Choroid plexus epithelial cell (primary cell): ENCODE measurements at regions not wholly inside any gene's neighbourhood (a gene's known extent, or its start where the extent isn't known, plus 50 kb on each side); places are given as distances from the start of the nearest gene placed in this dataset.

Source experiments
- DNase-seq: peaks from one replicate; pipeline ENCODE4 v3.0.0-alpha.2; 2010; ENCODE audit warnings: low read depth
- H3K4me3 ChIP-seq: 2 replicates; pipeline ENCODE4 v1.5.1; 2011; ENCODE audit warnings: low read depth, mild to moderate bottlenecking, control low read depth, low read length, moderate library complexity
- CTCF ChIP-seq: conservative IDR thresholded peaks from 2 replicates; pipeline ENCODE4 v1.5.1; 2011; ENCODE audit warnings: low read depth, mild to moderate bottlenecking, control low read depth, inconsistent platforms, low read length, moderate library complexity

- no peak overlapping the region for H3K4me3 ChIP-seq
- DNase-seq, result no peak
- no peak for TF ChIP-seq CTCF
Measured at GRCh38 chr1:234972411-234973191, 156.0 kb downstream of the TOMM20 start.

- DNase-seq, result no peak
- no peak overlapping the region for H3K4me3 ChIP-seq
- no peak for TF ChIP-seq CTCF
Measured at GRCh38 chr1:234971586-234972297, 156.9 kb downstream of the TOMM20 start.

- TF ChIP-seq CTCF, result peak; percentile 10
- no peak overlapping the region for H3K4me3 ChIP-seq
- DNase-seq, result peak; percentile 99
Measured at GRCh38 chr1:234970731-234971476, 157.7 kb downstream of the TOMM20 start.

- no peak overlapping the region for H3K4me3 ChIP-seq
- peak; percentile 95 for DNase-seq
- TF ChIP-seq CTCF, result no peak
Measured at GRCh38 chr1:234970401-234970730, 158.3 kb downstream of the TOMM20 start.

- peak overlapping the region; percentile 24 for H3K4me3 ChIP-seq
- TF ChIP-seq CTCF, result no peak
- DNase-seq, result peak; percentile 84
Measured at GRCh38 chr1:234969581-234970400, 158.8 kb downstream of the TOMM20 start.

DNA sequence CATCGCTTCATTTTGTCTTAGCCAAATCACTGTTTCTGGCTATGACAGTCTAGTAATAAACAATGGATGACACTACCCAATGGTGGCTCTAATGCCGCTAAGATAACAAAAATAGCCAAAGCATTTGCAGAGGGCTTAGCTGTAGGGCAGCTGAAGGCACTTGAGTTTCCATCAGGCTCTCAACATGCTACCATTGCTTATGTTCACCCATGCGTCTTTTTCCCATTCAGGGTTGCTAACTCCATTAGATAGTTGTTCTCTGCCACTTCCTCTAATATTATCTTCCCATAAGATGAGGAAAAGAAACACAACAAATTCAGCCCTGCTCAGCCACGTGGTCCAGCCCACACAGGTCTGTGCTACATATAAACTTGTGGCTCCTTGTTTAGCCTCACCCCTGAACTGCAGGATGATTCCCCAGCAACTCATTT is 159.6 kb downstream of the TOMM20 start:
- TF ChIP-seq CTCF, result no peak
- H3K4me3 ChIP-seq, result no peak overlapping the region
- no peak for DNase-seq
